ENCODE measurements at regions not wholly inside any gene's neighbourhood (a gene's known extent, or its start where the extent isn't known, plus 50 kb on each side); places are given as distances from the start of the nearest gene placed in this dataset.

DNA sequence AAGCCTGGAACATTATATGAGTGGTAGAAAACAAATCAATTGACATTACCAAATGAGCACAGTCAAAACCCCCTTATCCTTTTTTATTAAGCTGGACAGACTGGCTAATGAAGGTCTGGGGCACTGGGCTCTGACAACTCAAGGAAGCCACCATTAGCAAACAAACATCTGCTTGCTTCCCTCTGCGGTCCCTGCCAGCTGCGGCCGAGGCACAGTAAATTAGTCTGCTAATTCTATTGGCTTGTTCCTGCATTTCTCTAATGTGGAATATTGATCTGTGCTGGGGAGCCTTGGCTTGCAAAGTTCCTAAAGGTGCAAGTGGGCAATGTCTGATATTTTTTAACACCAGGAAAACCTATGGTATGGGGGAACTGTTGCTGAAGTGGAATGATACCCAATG is 300.3 kb downstream of the MTX2 start:
- no peak overlapping the region for H3K27ac Mint-ChIP-seq
- no peaks in the 10 kb centered on the region for H3K36me3 Mint-ChIP-seq
- Histone ChIP-seq H3K27me3 (ENCODE audit: control insufficient read depth, insufficient read depth, low read length) (peaks cover 2% of the 10 kb centered on the region), H3K4me1 (ENCODE audit: control insufficient read depth, insufficient read depth, low read length) (no peaks in the 10 kb centered on the region), H3K4me3 (ENCODE audit: low read length) (no peak overlapping the region), H3K36me3 (ENCODE audit: control insufficient read depth, insufficient read depth, low read length) (no peaks in the 10 kb centered on the region), H3K9me3 (ENCODE audit: control insufficient read depth, insufficient read depth, low read length) (no peaks in the 10 kb centered on the region), H3K27ac (ENCODE audit: low read length) (no peak overlapping the region)
- no peak overlapping the region for H3K4me3 Mint-ChIP-seq
- no peak for DNase-seq
- peaks cover 17 to 58% of the 10 kb centered on the region in 2 donors for H3K27me3 Mint-ChIP-seq (ENCODE audit: low read depth in 2 of 2)
- no peaks in the 10 kb centered on the region for H3K4me1 Mint-ChIP-seq
- no peaks in the 10 kb centered on the region for H3K9me3 Mint-ChIP-seq
- ATAC-seq = no peak
- 96% methylated on average over 3 of the region's 3 CpGs for WGBS (ENCODE audit: insufficient coverage)
- TF ChIP-seq, protein P1, sequence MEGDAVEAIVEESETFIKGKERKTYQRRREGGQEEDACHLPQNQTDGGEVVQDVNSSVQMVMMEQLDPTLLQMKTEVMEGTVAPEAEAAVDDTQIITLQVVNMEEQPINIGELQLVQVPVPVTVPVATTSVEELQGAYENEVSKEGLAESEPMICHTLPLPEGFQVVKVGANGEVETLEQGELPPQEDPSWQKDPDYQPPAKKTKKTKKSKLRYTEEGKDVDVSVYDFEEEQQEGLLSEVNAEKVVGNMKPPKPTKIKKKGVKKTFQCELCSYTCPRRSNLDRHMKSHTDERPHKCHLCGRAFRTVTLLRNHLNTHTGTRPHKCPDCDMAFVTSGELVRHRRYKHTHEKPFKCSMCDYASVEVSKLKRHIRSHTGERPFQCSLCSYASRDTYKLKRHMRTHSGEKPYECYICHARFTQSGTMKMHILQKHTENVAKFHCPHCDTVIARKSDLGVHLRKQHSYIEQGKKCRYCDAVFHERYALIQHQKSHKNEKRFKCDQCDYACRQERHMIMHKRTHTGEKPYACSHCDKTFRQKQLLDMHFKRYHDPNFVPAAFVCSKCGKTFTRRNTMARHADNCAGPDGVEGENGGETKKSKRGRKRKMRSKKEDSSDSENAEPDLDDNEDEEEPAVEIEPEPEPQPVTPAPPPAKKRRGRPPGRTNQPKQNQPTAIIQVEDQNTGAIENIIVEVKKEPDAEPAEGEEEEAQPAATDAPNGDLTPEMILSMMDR (IDR thresholded peaks at IDR 0.05) = no peak
- intact Hi-C loops (cut with micrococcal nuclease) = no loop called here

DNA sequence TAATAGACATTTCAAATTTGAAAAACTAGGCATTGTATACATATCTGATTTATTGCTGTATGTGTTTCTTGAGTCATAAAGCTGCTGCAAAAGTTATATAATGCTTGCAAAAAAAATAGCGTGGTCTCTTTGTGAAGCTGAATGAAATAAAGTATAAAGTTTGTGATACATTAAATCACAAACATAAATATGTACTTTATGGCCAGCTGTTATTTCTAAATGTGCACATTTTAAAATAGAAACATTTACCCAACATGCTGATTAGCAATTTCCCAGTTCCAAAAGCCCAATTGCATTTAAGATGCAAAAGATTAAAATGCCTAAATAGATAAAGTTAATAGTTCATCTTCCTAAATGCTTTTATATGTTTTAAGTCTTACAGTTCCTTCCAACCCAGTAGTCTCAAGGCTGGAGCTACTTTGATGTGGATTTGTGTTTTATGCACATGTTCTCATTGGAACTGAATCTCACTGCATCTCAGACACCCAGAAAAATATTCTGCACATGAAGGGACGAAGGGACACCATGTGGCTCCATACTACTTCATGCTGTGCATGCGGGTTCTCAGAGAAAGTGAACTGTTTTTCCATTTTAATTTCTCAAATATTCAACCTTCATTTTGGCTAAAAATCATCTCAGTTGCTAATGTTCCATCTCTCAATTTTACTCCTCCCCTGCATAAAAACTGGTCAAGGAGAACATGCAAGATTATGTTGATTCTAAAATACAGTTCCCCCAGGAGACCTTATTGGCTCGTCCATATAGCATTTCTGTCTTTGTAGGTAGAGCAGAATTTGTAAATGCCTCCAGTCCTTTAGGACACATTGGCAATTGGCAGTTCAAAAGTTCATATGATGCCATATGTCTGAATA is 304.6 kb downstream of the MTX2 start:
- 78% methylated on average over 3 of the region's 4 CpGs for WGBS (ENCODE audit: insufficient coverage)
- Histone ChIP-seq H3K27ac (ENCODE audit: low read length) (no peak overlapping the region), H3K36me3 (ENCODE audit: control insufficient read depth, insufficient read depth, low read length) (no peaks in the 10 kb centered on the region), H3K4me3 (ENCODE audit: low read length) (no peak overlapping the region), H3K27me3 (ENCODE audit: control insufficient read depth, insufficient read depth, low read length) (peaks cover 2% of the 10 kb centered on the region), H3K4me1 (ENCODE audit: control insufficient read depth, insufficient read depth, low read length) (no peaks in the 10 kb centered on the region), H3K9me3 (ENCODE audit: control insufficient read depth, insufficient read depth, low read length) (no peaks in the 10 kb centered on the region)
- DNase-seq (no peak), ATAC-seq (no peak)
- no peak overlapping the region for H3K4me3 Mint-ChIP-seq
- intact Hi-C loops (cut with micrococcal nuclease) = no loop called here
- no peak overlapping the region for H3K27ac Mint-ChIP-seq
- H3K4me1 Mint-ChIP-seq = no peaks in the 10 kb centered on the region
- no peaks in the 10 kb centered on the region for H3K36me3 Mint-ChIP-seq
- peaks cover 11 to 63% of the 10 kb centered on the region in 2 donors for H3K27me3 Mint-ChIP-seq (ENCODE audit: low read depth in 2 of 2)
- H3K9me3 Mint-ChIP-seq = no peaks in the 10 kb centered on the region
- TF ChIP-seq, protein P1 (IDR thresholded peaks at IDR 0.05) = no peak

DNA sequence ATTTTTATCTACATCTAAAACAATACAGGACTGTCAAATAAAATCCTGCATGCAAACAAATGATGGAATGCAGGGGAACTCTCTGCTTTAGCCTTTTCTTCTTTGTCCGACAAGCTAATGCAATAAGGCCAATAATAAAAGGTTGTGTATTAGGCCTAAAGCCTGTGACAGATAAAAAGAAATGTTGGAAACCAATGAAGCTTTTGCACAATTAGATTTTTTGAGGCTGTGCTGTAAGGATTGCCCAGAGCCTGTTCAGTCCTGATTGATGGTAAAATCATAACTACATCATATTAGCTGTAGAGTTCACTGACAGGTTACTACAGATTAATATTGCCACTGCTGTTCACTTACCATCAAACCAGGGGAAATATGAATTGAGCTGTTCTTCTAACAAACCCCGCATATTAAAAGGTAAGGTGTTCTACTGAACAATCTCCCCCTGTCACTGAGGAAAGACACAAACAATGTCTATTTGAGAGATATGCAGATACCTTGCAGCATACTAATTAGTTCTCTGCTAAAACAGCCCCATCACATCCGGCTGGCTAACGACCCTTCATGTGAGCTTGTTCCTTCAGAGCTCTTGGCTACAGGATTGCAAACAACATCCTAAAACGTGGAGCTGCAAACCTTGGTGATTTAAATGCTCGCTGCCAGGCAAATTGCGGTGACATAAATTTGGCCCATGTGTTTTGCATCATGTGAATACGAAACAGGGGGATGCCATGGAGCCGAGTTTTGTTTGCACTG is 305.4 kb downstream of the MTX2 start:
- Histone ChIP-seq H3K36me3 (ENCODE audit: control insufficient read depth, insufficient read depth, low read length) (no peaks in the 10 kb centered on the region), H3K9me3 (ENCODE audit: control insufficient read depth, insufficient read depth, low read length) (no peaks in the 10 kb centered on the region), H3K4me1 (ENCODE audit: control insufficient read depth, insufficient read depth, low read length) (no peaks in the 10 kb centered on the region), H3K27ac (ENCODE audit: low read length) (no peak overlapping the region), H3K4me3 (ENCODE audit: low read length) (no peak overlapping the region), H3K27me3 (ENCODE audit: control insufficient read depth, insufficient read depth, low read length) (peaks cover 2% of the 10 kb centered on the region)
- TF ChIP-seq, protein P1 (IDR thresholded peaks at IDR 0.05) = no peak
- no peaks in the 10 kb centered on the region for H3K36me3 Mint-ChIP-seq
- no peak for DNase-seq
- no peaks in the 10 kb centered on the region for H3K4me1 Mint-ChIP-seq
- no peak for ATAC-seq
- H3K27ac Mint-ChIP-seq = no peak overlapping the region
- WGBS (ENCODE audit: insufficient coverage) = 92% methylated on average over 8 of the region's 9 CpGs
- H3K9me3 Mint-ChIP-seq = no peaks in the 10 kb centered on the region
- intact Hi-C loops (cut with micrococcal nuclease) = no loop called here
- H3K27me3 Mint-ChIP-seq (ENCODE audit: low read depth in 2 of 2) = peaks cover 14 to 63% of the 10 kb centered on the region in 2 donors
- no peak overlapping the region for H3K4me3 Mint-ChIP-seq

Data from natural killer cell (primary cell).